H9 (cell line): ENCODE measurements at regions not wholly inside any gene's neighbourhood (a gene's known extent, or its start where the extent isn't known, plus 50 kb on each side); places are given as distances from the start of the nearest gene placed in this dataset.

Experiments used
- DNase-seq: peaks from one replicate; pipeline ENCODE4 v3.0.0-alpha.2; 2017
- H2AFZ ChIP-seq: one replicate; pipeline ENCODE4 v1.6.1; 2013; ENCODE audit warnings: mild to moderate bottlenecking, low read length, control low read depth, moderate library complexity
- H2AK5ac ChIP-seq: 2 replicates; pipeline ENCODE4 v1.6.1; 2013; ENCODE audit warnings: low read length, control low read depth, mixed read lengths; ENCODE audit not compliant: insufficient read length
- H2BK120ac ChIP-seq: one replicate; pipeline ENCODE4 v1.6.1; 2013; ENCODE audit warnings: low read depth, mild to moderate bottlenecking, low read length, control low read depth, inconsistent platforms; ENCODE audit not compliant: poor library complexity, severe bottlenecking
- H2BK12ac ChIP-seq: 2 replicates; pipeline ENCODE4 v1.6.1; 2013; ENCODE audit warnings: low read length, control low read depth, mixed read lengths, low read depth; ENCODE audit not compliant: insufficient read length
- H2BK15ac ChIP-seq: 2 replicates; pipeline ENCODE4 v1.6.1; 2013; ENCODE audit warnings: low read depth, low read length, control low read depth
- H2BK20ac ChIP-seq: one replicate; pipeline ENCODE4 v1.6.1; 2013; ENCODE audit warnings: low read depth, mild to moderate bottlenecking, low read length, control low read depth, inconsistent platforms; ENCODE audit not compliant: poor library complexity, severe bottlenecking
- H2BK5ac ChIP-seq: 2 replicates; pipeline ENCODE4 v1.6.1; 2013; ENCODE audit warnings: low read length, control low read depth, mixed read lengths; ENCODE audit not compliant: insufficient read length
- H3K14ac ChIP-seq: 2 replicates; pipeline ENCODE4 v1.6.1; 2013; ENCODE audit warnings: low read length, control low read depth; ENCODE audit not compliant: insufficient read depth
- H3K18ac ChIP-seq: 2 replicates; pipeline ENCODE4 v1.6.1; 2013; ENCODE audit warnings: low read depth, mild to moderate bottlenecking, mixed read lengths, low read length, control low read depth; ENCODE audit not compliant: insufficient read length
- H3K23ac ChIP-seq: 2 replicates; pipeline ENCODE4 v1.6.1; 2013; ENCODE audit warnings: low read length, control low read depth, mixed read lengths, low read depth; ENCODE audit not compliant: insufficient read length
- H3K23me2 ChIP-seq: 2 replicates; pipeline ENCODE4 v1.6.1; 2013; ENCODE audit warnings: low read depth, mild to moderate bottlenecking, mixed read lengths, low read length, control low read depth; ENCODE audit not compliant: insufficient read length, poor library complexity, severe bottlenecking
- H3K27ac ChIP-seq: 2 replicates; pipeline ENCODE4 v1.5.1; 2013; ENCODE audit warnings: low read length, control low read depth, mixed read lengths, low read depth; ENCODE audit not compliant: insufficient read length
- H3K27me3 ChIP-seq: 2 replicates; pipeline ENCODE4 v1.6.1; 2013; ENCODE audit warnings: low read length, control low read depth, inconsistent platforms; ENCODE audit not compliant: insufficient read depth
- H3K4ac ChIP-seq: 2 replicates; pipeline ENCODE4 v1.6.1; 2013; ENCODE audit warnings: low read depth, mild to moderate bottlenecking, control low read depth, inconsistent platforms, low read length, moderate library complexity
- H3K4me1 ChIP-seq: 2 replicates; pipeline ENCODE4 v1.6.1; 2013; ENCODE audit warnings: low read length, control low read depth, inconsistent platforms; ENCODE audit not compliant: insufficient read depth
- H3K4me2 ChIP-seq: 2 replicates; pipeline ENCODE4 v1.6.1; 2013; ENCODE audit warnings: low read length, control low read depth, mixed read lengths; ENCODE audit not compliant: insufficient read length, insufficient read depth
- H3K56ac ChIP-seq: 2 replicates; pipeline ENCODE4 v1.6.1; 2013; ENCODE audit warnings: low read depth, mild to moderate bottlenecking, mixed read lengths, low read length, control low read depth; ENCODE audit not compliant: insufficient read length
- H3K79me1 ChIP-seq: 2 replicates; pipeline ENCODE4 v1.6.1; 2013; ENCODE audit warnings: low read depth, mild to moderate bottlenecking, moderate library complexity, low read length, control low read depth, inconsistent platforms; ENCODE audit not compliant: insufficient read depth, poor library complexity, severe bottlenecking
- H3K79me2 ChIP-seq: 2 replicates; pipeline ENCODE4 v1.6.1; 2013; ENCODE audit warnings: low read length, control low read depth, inconsistent platforms; ENCODE audit not compliant: insufficient read depth
- H3K9ac ChIP-seq: 2 replicates; pipeline ENCODE4 v1.6.1; 2013; ENCODE audit warnings: low read length, control low read depth, mixed read lengths; ENCODE audit not compliant: insufficient read length; ENCODE audit errors: extremely low read depth
- H3K9me3 ChIP-seq: one replicate; pipeline ENCODE4 v1.6.1; 2013; ENCODE audit warnings: low read depth, low read length, inconsistent platforms; ENCODE audit not compliant: control insufficient read depth
- H3T11ph ChIP-seq: one replicate; pipeline ENCODE4 v1.6.1; 2013; ENCODE audit warnings: mild to moderate bottlenecking, low read length, control low read depth, inconsistent platforms
- H4K20me1 ChIP-seq: one replicate; pipeline ENCODE4 v1.6.1; 2013; ENCODE audit not compliant: control insufficient read depth, insufficient read length, insufficient read depth
- H4K5ac ChIP-seq: 2 replicates; pipeline ENCODE4 v1.6.1; 2013; ENCODE audit warnings: low read depth, mild to moderate bottlenecking, mixed read lengths, low read length, control low read depth; ENCODE audit not compliant: insufficient read length
- H4K8ac ChIP-seq: replicated peaks from 2 replicates; pipeline ENCODE4 v1.6.1; 2013; ENCODE audit warnings: low read length, control low read depth, mixed read lengths, low read depth; ENCODE audit not compliant: insufficient read length
- H4K91ac ChIP-seq: 2 replicates; pipeline ENCODE4 v1.6.1; 2013; ENCODE audit warnings: low read depth, mild to moderate bottlenecking, moderate library complexity, mixed read lengths, low read length, control low read depth; ENCODE audit not compliant: insufficient read length
- H3K27ac Mint-ChIP-seq, 3 experiments: 2 replicates in 2 of 3; 3 replicates in 1 of 3; pipeline ENCODE4 v1.8.0; 2020 to 2021; ENCODE audit warnings: mixed read lengths in 3 of 3, mild to moderate bottlenecking in 1 of 3, moderate library complexity in 1 of 3
- H3K27me3 Mint-ChIP-seq: 2 replicates; pipeline ENCODE4 v1.8.0; 2021; ENCODE audit warnings: low read depth, mild to moderate bottlenecking, moderate library complexity, mixed read lengths
- H3K36me3 Mint-ChIP-seq, 3 experiments: 2 replicates in 2 of 3; 3 replicates in 1 of 3; pipeline ENCODE4 v1.8.0; 2020 to 2021; ENCODE audit warnings: low read depth in 3 of 3, mixed read lengths in 3 of 3; ENCODE audit not compliant: insufficient read depth in 1 of 3
- H3K4me1 Mint-ChIP-seq, 2 experiments: 2 replicates each; pipeline ENCODE4 v1.8.0; 2020; ENCODE audit warnings: mixed read lengths in 2 of 2
- H3K4me3 Mint-ChIP-seq, 2 experiments: 2 replicates in 1 of 2; 3 replicates in 1 of 2; pipeline ENCODE4 v1.8.0; 2020 to 2021; ENCODE audit warnings: mild to moderate bottlenecking in 2 of 2, mixed read lengths in 2 of 2, moderate library complexity in 1 of 2
- H3K9me3 Mint-ChIP-seq, 2 experiments: 2 replicates in 1 of 2; 3 replicates in 1 of 2; pipeline ENCODE4 v1.8.0; 2020; ENCODE audit warnings: mild to moderate bottlenecking in 2 of 2, mixed read lengths in 2 of 2, moderate library complexity in 1 of 2
- CTCF ChIP-seq: fragments of 200-600 bp; sonication (generic); conservative IDR thresholded peaks from 3 replicates; pipeline ENCODE4 v1.8.0; 2021; ENCODE audit warnings: antibody characterized with exemption, mild to moderate bottlenecking
- WGBS: extraction: QIAGEN DNeasy Blood & Tissue Kit; methylation state at CpG from one replicate; pipeline ENCODE4 v1.1.7; 2013; ENCODE audit warnings: missing lambda C conversion rate, low lambda C conversion rate, mixed read lengths; ENCODE audit not compliant: insufficient read length; ENCODE audit errors: extremely low coverage; 5-methylcytosine and 5-hydroxymethylcytosine counted together

GRCh38 chr4:15332377-15332776 lies 95.5 kb upstream of the C1QTNF7 start:
- no peak overlapping the region for H3K56ac ChIP-seq
- peaks cover 0 to 2% of the 10 kb centered on the region in 2 experiments; a peak in 1 of 5 replicates for H3K9me3 Mint-ChIP-seq
- H3K23me2 ChIP-seq, result no peaks in the 10 kb centered on the region
- H3K27ac ChIP-seq, result no peak overlapping the region
- no peak overlapping the region for H3K4ac ChIP-seq
- no peak overlapping the region for H3K4me2 ChIP-seq
- WGBS, result no CpG with 5 or more reads among the region's 4 CpGs
- H2AFZ ChIP-seq, result no peak overlapping the region
- no peak overlapping the region; a peak in 1 of 5 replicates for H3K4me3 Mint-ChIP-seq
- no peak overlapping the region for H2BK20ac ChIP-seq
- H2BK15ac ChIP-seq, result no peak overlapping the region
- H3K4me1 ChIP-seq, result 0 out of 2 replicates have a peak, but pooled peaks cover 2% of the 10 kb centered on the region
- H3K27ac Mint-ChIP-seq, result no peak overlapping the region
- no peak for TF ChIP-seq CTCF
- H4K20me1 ChIP-seq, result no peaks in the 10 kb centered on the region
- H3K9ac ChIP-seq, result no peak overlapping the region
- no peak overlapping the region for H2BK12ac ChIP-seq
- no peak overlapping the region for H3K14ac ChIP-seq
- peaks cover 2% of the 10 kb centered on the region; the same call in 1 of the 2 replicates for H3K27me3 Mint-ChIP-seq
- H3K36me3 Mint-ChIP-seq, result no peaks in the 10 kb centered on the region; a peak in 1 of 7 replicates
- H3K79me1 ChIP-seq, result no peaks in the 10 kb centered on the region
- peaks cover 7 to 9% of the 10 kb centered on the region in 2 experiments; a peak in 3 of 4 replicates for H3K4me1 Mint-ChIP-seq
- H3K79me2 ChIP-seq, result no peaks in the 10 kb centered on the region
- H3K18ac ChIP-seq, result no peak overlapping the region
- no peak overlapping the region for H3T11ph ChIP-seq
- no peak overlapping the region for H2BK120ac ChIP-seq
- DNase-seq, result no peak
- H2AK5ac ChIP-seq, result no peak overlapping the region
- no peak overlapping the region for H2BK5ac ChIP-seq
- H4K91ac ChIP-seq, result no peak overlapping the region
- H4K5ac ChIP-seq, result no peak overlapping the region
- H3K9me3 ChIP-seq, result no peaks in the 10 kb centered on the region
- H4K8ac ChIP-seq, result no peak overlapping the region
- H3K23ac ChIP-seq, result no peak overlapping the region
- H3K27me3 ChIP-seq, result no peaks in the 10 kb centered on the region
